ENCODE measurements at regions not wholly inside any gene's neighbourhood (a gene's known extent, or its start where the extent isn't known, plus 50 kb on each side); places are given as distances from the start of the nearest gene placed in this dataset.

- no peak for DNase-seq
Measured at GRCh38 chr16:66003201-66003600, 363.3 kb upstream of the CDH5 start.

- no peak for DNase-seq
Measured at GRCh38 chr16:66002601-66003000, 363.9 kb upstream of the CDH5 start.

GRCh38 chr16:66001432-66001831 is 365.1 kb upstream of the CDH5 start:
- DNase-seq, result no peak

- no peak for DNase-seq
Measured at GRCh38 chr16:65998443-65998842, 368.0 kb upstream of the CDH5 start.

GRCh38 chr16:65994291-65994690 is 372.2 kb upstream of the CDH5 start:
- no peak for DNase-seq

- DNase-seq, result no peak
Measured at GRCh38 chr16:65991149-65991701, 375.3 kb upstream of the CDH5 start.

GRCh38 chr16:65989861-65990604 is 376.5 kb upstream of the CDH5 start:
- DNase-seq, result no peak

GRCh38 chr16:65988024-65988595 is 378.4 kb upstream of the CDH5 start:
- no peak for DNase-seq

GRCh38 chr16:65984296-65984695 is 382.2 kb upstream of the CDH5 start:
- DNase-seq, result no peak

GRCh38 chr16:65981057-65981456 is 385.4 kb upstream of the CDH5 start:
- no peak for DNase-seq

- DNase-seq, result peak; percentile 32
Measured at GRCh38 chr16:65975049-65975708, 391.3 kb upstream of the CDH5 start.

GRCh38 chr16:65967376-65967775 is 399.1 kb upstream of the CDH5 start:
- no peak for DNase-seq

- no peak for DNase-seq
Measured at GRCh38 chr16:65965628-65966027, 400.9 kb upstream of the CDH5 start.

GRCh38 chr16:65964752-65965151 is 401.7 kb upstream of the CDH5 start:
- DNase-seq, result no peak

GRCh38 chr16:65961476-65962143 is 404.9 kb upstream of the CDH5 start:
- DNase-seq, result no peak

- DNase-seq, result no peak
Measured at GRCh38 chr16:65959983-65960382, 406.5 kb upstream of the CDH5 start.

- DNase-seq, result no peak
Measured at GRCh38 chr16:65958086-65958485, 408.4 kb upstream of the CDH5 start.

GRCh38 chr16:65956100-65956499 is 410.4 kb upstream of the CDH5 start:
- no peak for DNase-seq

- DNase-seq, result no peak
Measured at GRCh38 chr16:65954446-65954845, 412.0 kb upstream of the CDH5 start.

- DNase-seq, result no peak
Measured at GRCh38 chr16:65950211-65950610, 416.3 kb upstream of the CDH5 start.

GRCh38 chr16:65948361-65948760 is 418.1 kb upstream of the CDH5 start:
- DNase-seq, result no peak

GRCh38 chr16:65947951-65948350 is 418.5 kb upstream of the CDH5 start:
- DNase-seq, result no peak

GRCh38 chr16:65945493-65945892 is 421.0 kb upstream of the CDH5 start:
- DNase-seq, result no peak
